ENCODE measurements at regions not wholly inside any gene's neighbourhood (a gene's known extent, or its start where the extent isn't known, plus 50 kb on each side); places are given as distances from the start of the nearest gene placed in this dataset.

GRCh38 chr5:29882036-29882435 is 1311.5 kb upstream of the CDH6 start:
- no peak for DNase-seq (ENCODE audit: low read depth in 1 of 2, low spot score in 1 of 2)
- no peaks in the 10 kb centered on the region for H3K9me3 ChIP-seq (ENCODE audit: low read depth)
- no peaks in the 10 kb centered on the region for H3K27me3 ChIP-seq
- no peaks in the 10 kb centered on the region for H3K36me3 ChIP-seq
- TF ChIP-seq CTCF (IDR thresholded peaks at IDR 0.05; ENCODE audit: low read depth, low read length), result no peak
- H3K4me3 ChIP-seq, result no peak overlapping the region
- H3K4me1 ChIP-seq (ENCODE audit: low read depth), result no peaks in the 10 kb centered on the region
- no peak overlapping the region for H3K27ac ChIP-seq

GRCh38 chr5:29879401-29879800 is 1314.1 kb upstream of the CDH6 start:
- Histone ChIP-seq H3K4me3 (no peak overlapping the region), H3K27me3 (no peaks in the 10 kb centered on the region), H3K9me3 (ENCODE audit: low read depth) (no peaks in the 10 kb centered on the region), H3K27ac (no peak overlapping the region), H3K36me3 (no peaks in the 10 kb centered on the region), H3K4me1 (ENCODE audit: low read depth) (no peaks in the 10 kb centered on the region)
- no peak for DNase-seq (ENCODE audit: low read depth in 1 of 2, low spot score in 1 of 2)
- no peak for TF ChIP-seq CTCF (IDR thresholded peaks at IDR 0.05; ENCODE audit: low read depth, low read length)

GRCh38 chr5:29878599-29878998 is 1314.9 kb upstream of the CDH6 start:
- Histone ChIP-seq H3K9me3 (ENCODE audit: low read depth) (no peaks in the 10 kb centered on the region), H3K27me3 (no peaks in the 10 kb centered on the region), H3K4me1 (ENCODE audit: low read depth) (no peaks in the 10 kb centered on the region), H3K36me3 (no peaks in the 10 kb centered on the region), H3K4me3 (no peak overlapping the region), H3K27ac (no peak overlapping the region)
- TF ChIP-seq CTCF (IDR thresholded peaks at IDR 0.05; ENCODE audit: low read depth, low read length), result no peak
- no peak for DNase-seq (ENCODE audit: low read depth in 1 of 2, low spot score in 1 of 2)

- H3K27ac ChIP-seq, result no peak overlapping the region
- H3K4me1 ChIP-seq (ENCODE audit: low read depth), result no peaks in the 10 kb centered on the region
- H3K36me3 ChIP-seq, result no peaks in the 10 kb centered on the region
- DNase-seq (ENCODE audit: low read depth in 1 of 2, low spot score in 1 of 2), result no peak
- H3K9me3 ChIP-seq (ENCODE audit: low read depth), result no peaks in the 10 kb centered on the region
- no peak for TF ChIP-seq CTCF (IDR thresholded peaks at IDR 0.05; ENCODE audit: low read depth, low read length)
- H3K4me3 ChIP-seq, result no peak overlapping the region
- H3K27me3 ChIP-seq, result no peaks in the 10 kb centered on the region
Observed at GRCh38 chr5:29867155-29867554, 1326.3 kb upstream of the CDH6 start.

- no peaks in the 10 kb centered on the region for H3K36me3 ChIP-seq
- no peak overlapping the region for H3K4me3 ChIP-seq
- no peaks in the 10 kb centered on the region for H3K4me1 ChIP-seq (ENCODE audit: low read depth)
- TF ChIP-seq CTCF (IDR thresholded peaks at IDR 0.05; ENCODE audit: low read depth, low read length), result no peak
- H3K27me3 ChIP-seq, result no peaks in the 10 kb centered on the region
- no peaks in the 10 kb centered on the region for H3K9me3 ChIP-seq (ENCODE audit: low read depth)
- no peak for DNase-seq (ENCODE audit: low read depth in 1 of 2, low spot score in 1 of 2)
- no peak overlapping the region for H3K27ac ChIP-seq
Observed at GRCh38 chr5:29853711-29854220, 1339.7 kb upstream of the CDH6 start.

- no peaks in the 10 kb centered on the region for H3K27me3 ChIP-seq
- H3K9me3 ChIP-seq (ENCODE audit: low read depth), result no peaks in the 10 kb centered on the region
- DNase-seq (ENCODE audit: low read depth in 1 of 2, low spot score in 1 of 2), result no peak
- H3K27ac ChIP-seq, result no peak overlapping the region
- no peaks in the 10 kb centered on the region for H3K36me3 ChIP-seq
- no peak for TF ChIP-seq CTCF (IDR thresholded peaks at IDR 0.05; ENCODE audit: low read depth, low read length)
- no peaks in the 10 kb centered on the region for H3K4me1 ChIP-seq (ENCODE audit: low read depth)
- H3K4me3 ChIP-seq, result no peak overlapping the region
Observed at GRCh38 chr5:29852329-29852728, 1341.2 kb upstream of the CDH6 start.

Measured in cardiac muscle cell (in vitro differentiated cells and primary cell).